ENCODE measurements at regions not wholly inside any gene's neighbourhood (a gene's known extent, or its start where the extent isn't known, plus 50 kb on each side); places are given as distances from the start of the nearest gene placed in this dataset.
"Not testable (repeated sequence)": the region's sequence is repeated elsewhere in the genome, so short reads cannot be mapped to it uniquely, and the experiment has no call there.

DNA sequence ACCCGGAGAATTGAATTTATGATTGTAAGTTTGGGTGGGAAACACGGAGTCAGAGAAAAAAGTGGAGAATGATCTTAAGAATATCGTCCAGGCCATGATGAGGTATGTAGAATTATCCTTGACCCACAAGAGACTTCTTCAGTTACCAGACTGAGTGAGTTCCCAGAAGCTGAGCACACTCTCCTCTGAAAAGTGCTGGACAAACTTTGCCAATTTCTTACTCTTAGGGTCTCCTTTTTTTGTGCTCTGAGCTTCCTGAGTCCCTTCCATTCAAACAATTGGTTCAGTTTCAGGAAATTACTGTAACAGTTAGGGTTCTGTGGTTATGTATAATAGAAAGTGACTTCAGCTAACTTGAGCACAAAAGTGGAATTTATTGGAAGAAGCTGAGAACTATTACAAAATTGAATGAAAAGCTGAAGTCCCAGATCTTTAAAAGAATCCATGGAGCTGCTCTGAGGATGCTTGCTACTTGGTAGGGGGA is 50.6 kb upstream of the EHBP1 start:
- DNase-seq, result no peak
- H3K4me2 ChIP-seq (ENCODE audit: insufficient read depth, low read length), result no peak overlapping the region

DNA sequence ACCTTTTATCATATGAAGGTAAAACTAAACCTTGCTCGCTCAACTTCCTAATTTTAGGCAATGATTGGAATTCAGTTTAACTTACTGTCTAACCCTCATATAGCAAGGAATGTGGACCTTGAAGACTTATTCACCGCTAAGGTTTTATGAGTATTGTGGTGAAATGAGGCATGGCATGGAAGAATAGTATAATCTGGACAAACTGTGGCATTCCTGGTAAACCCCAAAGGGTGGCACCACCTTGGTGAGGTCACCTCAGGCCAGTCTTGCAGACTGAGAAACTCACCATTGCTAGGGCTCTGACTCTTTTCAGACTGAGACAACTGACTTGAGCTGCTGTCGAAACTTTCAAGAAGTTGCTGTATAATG is 51.1 kb upstream of the EHBP1 start:
- no peaks in the 10 kb centered on the region for H3K27me3 ChIP-seq (ENCODE audit: insufficient read depth, low read length, poor library complexity)
- H2AFZ ChIP-seq (ENCODE audit: low read depth, low read length), result no peak overlapping the region
- H3K36me3 ChIP-seq (ENCODE audit: insufficient read depth, low read length), result no peaks in the 10 kb centered on the region
- no peak overlapping the region for H3K9ac ChIP-seq (ENCODE audit: low read depth, low read length)
- H3K4me2 ChIP-seq (ENCODE audit: insufficient read depth, low read length), result no peak overlapping the region
- no peak overlapping the region for H3K27ac ChIP-seq (ENCODE audit: low read length)
- TF ChIP-seq, protein P1, sequence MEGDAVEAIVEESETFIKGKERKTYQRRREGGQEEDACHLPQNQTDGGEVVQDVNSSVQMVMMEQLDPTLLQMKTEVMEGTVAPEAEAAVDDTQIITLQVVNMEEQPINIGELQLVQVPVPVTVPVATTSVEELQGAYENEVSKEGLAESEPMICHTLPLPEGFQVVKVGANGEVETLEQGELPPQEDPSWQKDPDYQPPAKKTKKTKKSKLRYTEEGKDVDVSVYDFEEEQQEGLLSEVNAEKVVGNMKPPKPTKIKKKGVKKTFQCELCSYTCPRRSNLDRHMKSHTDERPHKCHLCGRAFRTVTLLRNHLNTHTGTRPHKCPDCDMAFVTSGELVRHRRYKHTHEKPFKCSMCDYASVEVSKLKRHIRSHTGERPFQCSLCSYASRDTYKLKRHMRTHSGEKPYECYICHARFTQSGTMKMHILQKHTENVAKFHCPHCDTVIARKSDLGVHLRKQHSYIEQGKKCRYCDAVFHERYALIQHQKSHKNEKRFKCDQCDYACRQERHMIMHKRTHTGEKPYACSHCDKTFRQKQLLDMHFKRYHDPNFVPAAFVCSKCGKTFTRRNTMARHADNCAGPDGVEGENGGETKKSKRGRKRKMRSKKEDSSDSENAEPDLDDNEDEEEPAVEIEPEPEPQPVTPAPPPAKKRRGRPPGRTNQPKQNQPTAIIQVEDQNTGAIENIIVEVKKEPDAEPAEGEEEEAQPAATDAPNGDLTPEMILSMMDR (IDR thresholded peaks at IDR 0.05; ENCODE audit: borderline replicate concordance, extremely low read depth, low read length, poor library complexity, severe bottlenecking), result no peak
- TF ChIP-seq EZH2 (IDR thresholded peaks at IDR 0.05; ENCODE audit: borderline replicate concordance, low read depth, low read length, severe bottlenecking), result no peak
- DNase-seq (no peak), ATAC-seq (ENCODE audit: insufficient read depth, low read depth) (no peak)
- no peaks in the 10 kb centered on the region for H4K20me1 ChIP-seq (ENCODE audit: insufficient read depth, low read length)
- no peaks in the 10 kb centered on the region for H3K79me2 ChIP-seq (ENCODE audit: insufficient read depth, low read length)
- H3K9me3 ChIP-seq (ENCODE audit: insufficient read depth, low read length, severe bottlenecking), result no peaks in the 10 kb centered on the region
- no peaks in the 10 kb centered on the region for H3K4me1 ChIP-seq (ENCODE audit: insufficient read depth, low read length)
- H3K4me3 ChIP-seq (ENCODE audit: low read depth in 1 of 2, low read length in 2 of 2), result no peak overlapping the region

More for the DNA sequence above, 50.6 kb upstream of the EHBP1 start:
- Histone ChIP-seq H3K4me1 (ENCODE audit: insufficient read depth, low read length) (no peaks in the 10 kb centered on the region), H3K36me3 (ENCODE audit: insufficient read depth, low read length) (no peaks in the 10 kb centered on the region), H3K27me3 (ENCODE audit: insufficient read depth, low read length, poor library complexity) (no peaks in the 10 kb centered on the region), H3K9me3 (ENCODE audit: insufficient read depth, low read length, severe bottlenecking) (no peaks in the 10 kb centered on the region), H3K79me2 (ENCODE audit: insufficient read depth, low read length) (no peaks in the 10 kb centered on the region), H4K20me1 (ENCODE audit: insufficient read depth, low read length) (no peaks in the 10 kb centered on the region), H3K27ac (ENCODE audit: low read length) (no peak overlapping the region), H3K9ac (ENCODE audit: low read depth, low read length) (no peak overlapping the region), H2AFZ (ENCODE audit: low read depth, low read length) (no peak overlapping the region), H3K4me3 (ENCODE audit: low read depth in 1 of 2, low read length in 2 of 2) (no peak overlapping the region)
- no peak for TF ChIP-seq EZH2 (IDR thresholded peaks at IDR 0.05; ENCODE audit: borderline replicate concordance, low read depth, low read length, severe bottlenecking)
- TF ChIP-seq, protein P1 (IDR thresholded peaks at IDR 0.05; ENCODE audit: borderline replicate concordance, extremely low read depth, low read length, poor library complexity, severe bottlenecking), result no peak
- no peak for ATAC-seq (ENCODE audit: insufficient read depth, low read depth)

DNA sequence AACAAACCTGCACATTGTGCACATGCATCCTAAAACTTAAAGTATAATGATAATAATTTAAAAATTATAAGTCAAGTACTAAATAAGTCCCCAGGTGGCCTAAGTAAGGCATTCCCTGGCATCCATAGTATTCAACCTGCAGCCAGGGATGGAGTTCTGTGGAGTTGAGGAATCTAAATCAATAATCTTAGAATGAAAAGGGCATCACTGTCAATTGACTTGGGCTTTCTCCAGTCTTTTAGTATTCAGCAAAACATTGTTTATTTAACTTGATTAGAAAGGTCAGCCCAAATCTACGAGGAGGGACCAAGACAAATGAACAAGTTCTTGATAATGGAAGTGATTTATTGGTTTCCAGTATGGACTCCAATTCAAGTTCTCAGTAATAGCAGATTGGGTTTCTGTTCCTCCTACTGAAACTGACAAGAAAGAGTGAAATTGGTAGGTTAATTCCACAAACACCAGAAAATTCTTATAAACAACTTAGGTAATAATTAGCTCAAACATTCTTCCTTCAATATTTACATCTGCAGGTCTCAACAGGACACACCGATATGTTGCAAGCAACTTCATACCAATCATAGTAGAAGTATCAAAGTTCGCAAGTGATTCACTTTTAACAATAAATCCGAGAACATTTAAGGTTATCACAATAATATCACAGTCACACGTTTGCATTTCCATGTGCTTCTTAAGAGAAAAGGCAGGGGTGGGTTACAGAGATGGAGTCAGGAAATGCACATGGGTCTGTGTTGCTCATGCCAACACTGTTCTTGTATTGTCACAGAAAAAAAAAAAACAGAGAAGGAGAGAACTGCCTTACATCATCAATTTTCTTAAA is 51.7 kb upstream of the EHBP1 start:
- Histone ChIP-seq H3K9me3 (ENCODE audit: insufficient read depth, low read length, severe bottlenecking) (no peaks in the 10 kb centered on the region), H3K9ac (ENCODE audit: low read depth, low read length) (no peak overlapping the region), H3K4me2 (ENCODE audit: insufficient read depth, low read length) (no peak overlapping the region), H3K4me3 (ENCODE audit: low read depth in 1 of 2, low read length in 2 of 2) (no peak overlapping the region), H3K36me3 (ENCODE audit: insufficient read depth, low read length) (no peaks in the 10 kb centered on the region), H4K20me1 (ENCODE audit: insufficient read depth, low read length) (no peaks in the 10 kb centered on the region), H3K79me2 (ENCODE audit: insufficient read depth, low read length) (no peaks in the 10 kb centered on the region), H3K27me3 (ENCODE audit: insufficient read depth, low read length, poor library complexity) (no peaks in the 10 kb centered on the region), H3K4me1 (ENCODE audit: insufficient read depth, low read length) (no peaks in the 10 kb centered on the region), H3K27ac (ENCODE audit: low read length) (no peak overlapping the region), H2AFZ (ENCODE audit: low read depth, low read length) (no peak overlapping the region)
- no peak for ATAC-seq (ENCODE audit: insufficient read depth, low read depth)
- no peak for TF ChIP-seq EZH2 (IDR thresholded peaks at IDR 0.05; ENCODE audit: borderline replicate concordance, low read depth, low read length, severe bottlenecking)
- TF ChIP-seq, protein P1 (IDR thresholded peaks at IDR 0.05; ENCODE audit: borderline replicate concordance, extremely low read depth, low read length, poor library complexity, severe bottlenecking), result no peak
- no peak for DNase-seq

DNA sequence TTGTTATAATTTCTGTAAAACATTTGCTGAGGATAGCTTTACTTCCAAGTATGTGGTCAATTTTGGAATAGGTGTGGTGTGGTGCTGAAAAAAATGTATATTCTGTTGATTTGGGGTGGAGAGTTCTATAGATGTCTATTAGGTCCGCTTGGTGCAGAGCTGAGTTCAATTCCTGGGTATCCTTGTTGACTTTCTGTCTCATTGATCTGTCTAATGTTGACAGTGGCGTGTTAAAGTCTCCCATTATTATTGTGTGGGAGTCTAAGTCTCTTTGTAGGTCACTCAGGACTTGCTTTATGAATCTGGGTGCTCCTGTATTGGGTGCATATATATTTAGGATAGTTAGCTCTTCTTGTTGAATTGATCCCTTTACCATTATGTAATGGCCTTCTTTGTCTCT is 56.4 kb upstream of the EHBP1 start:
- not testable (repeated sequence) for H3K27me3 ChIP-seq (ENCODE audit: insufficient read depth, low read length, poor library complexity); H3K36me3 ChIP-seq (ENCODE audit: insufficient read depth, low read length); H3K27ac ChIP-seq (ENCODE audit: low read length); H3K4me3 ChIP-seq (ENCODE audit: low read depth in 1 of 2, low read length in 2 of 2); H4K20me1 ChIP-seq (ENCODE audit: insufficient read depth, low read length); DNase-seq; H3K9me3 ChIP-seq (ENCODE audit: insufficient read depth, low read length, severe bottlenecking); H2AFZ ChIP-seq (ENCODE audit: low read depth, low read length); H3K4me2 ChIP-seq (ENCODE audit: insufficient read depth, low read length); H3K79me2 ChIP-seq (ENCODE audit: insufficient read depth, low read length); H3K4me1 ChIP-seq (ENCODE audit: insufficient read depth, low read length); H3K9ac ChIP-seq (ENCODE audit: low read depth, low read length); ATAC-seq (ENCODE audit: insufficient read depth, low read depth)
